ENCODE measurements at regions not wholly inside any gene's neighbourhood (a gene's known extent, or its start where the extent isn't known, plus 50 kb on each side); places are given as distances from the start of the nearest gene placed in this dataset.

DNA sequence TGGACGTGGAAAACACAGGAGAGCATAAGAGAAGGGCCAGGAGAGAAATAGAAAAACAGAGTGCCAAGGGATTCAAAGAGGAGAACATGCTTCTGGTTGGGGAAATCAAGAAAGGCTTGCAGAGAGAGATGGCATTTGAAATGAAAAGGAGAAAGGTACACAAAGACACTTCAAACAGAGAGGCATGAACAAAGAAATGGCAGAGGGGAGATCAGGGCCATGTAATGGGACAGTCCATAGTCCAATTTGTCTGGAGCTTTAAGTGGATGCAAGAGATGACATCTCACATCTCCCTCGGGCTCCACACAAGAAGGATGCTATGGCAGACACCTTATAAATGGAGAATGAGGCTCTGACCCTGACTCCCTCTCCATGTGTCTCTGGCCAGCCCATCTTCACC is 331.1 kb downstream of the MLLT3 start:
- Histone ChIP-seq H2BK5ac (ENCODE audit: low read length) (no peak overlapping the region), H3K79me2 (ENCODE audit: control insufficient read depth, insufficient read depth, low read length) (no peaks in the 10 kb centered on the region), H3K56ac (ENCODE audit: low read length) (no peak overlapping the region), H3K79me1 (ENCODE audit: low read length) (no peaks in the 10 kb centered on the region), H3K36me3 (ENCODE audit: control insufficient read depth, insufficient read depth, low read length) (no peaks in the 10 kb centered on the region), H3K4me2 (ENCODE audit: low read length) (no peak overlapping the region), H2BK120ac (ENCODE audit: low read depth, low read length) (no peak overlapping the region), H3K23ac (ENCODE audit: low read length) (no peak overlapping the region), H3K4ac (ENCODE audit: low read depth, low read length) (no peak overlapping the region), H3K9ac (ENCODE audit: low read length) (no peak overlapping the region), H3K27ac (ENCODE audit: low read depth, low read length) (no peak overlapping the region), H2BK15ac (replicated peaks; ENCODE audit: low read depth) (no peak overlapping the region), H3K4me3 (ENCODE audit: low read length) (no peak overlapping the region), H3K18ac (ENCODE audit: low read length) (no peak overlapping the region), H3K27me3 (ENCODE audit: insufficient read depth, low read length, poor library complexity) (no peaks in the 10 kb centered on the region), H4K5ac (ENCODE audit: low read length) (no peak overlapping the region), H3K4me1 (ENCODE audit: control insufficient read depth, low read depth, low read length) (no peaks in the 10 kb centered on the region), H4K8ac (ENCODE audit: low read depth, low read length) (no peak overlapping the region), H2AK5ac (ENCODE audit: low read length) (no peak overlapping the region)
- DNase-seq, result no peak
- no CpG with 5 or more reads among the region's 2 CpGs for WGBS (ENCODE audit: extremely low coverage, insufficient coverage, low lambda C conversion rate)

GRCh38 chr9:20290257-20290656 is 332.0 kb downstream of the MLLT3 start:
- Histone ChIP-seq H3K23ac (ENCODE audit: low read length) (no peak overlapping the region), H3K18ac (ENCODE audit: low read length) (no peak overlapping the region), H3K56ac (ENCODE audit: low read length) (no peak overlapping the region), H3K4me3 (ENCODE audit: low read length) (no peak overlapping the region), H3K36me3 (ENCODE audit: control insufficient read depth, insufficient read depth, low read length) (no peaks in the 10 kb centered on the region), H2BK120ac (ENCODE audit: low read depth, low read length) (no peak overlapping the region), H2AK5ac (ENCODE audit: low read length) (no peak overlapping the region), H3K79me2 (ENCODE audit: control insufficient read depth, insufficient read depth, low read length) (no peaks in the 10 kb centered on the region), H3K27ac (ENCODE audit: low read depth, low read length) (no peak overlapping the region), H2BK15ac (replicated peaks; ENCODE audit: low read depth) (no peak overlapping the region), H4K5ac (ENCODE audit: low read length) (no peak overlapping the region), H4K8ac (ENCODE audit: low read depth, low read length) (no peak overlapping the region), H3K4me1 (ENCODE audit: control insufficient read depth, low read depth, low read length) (no peaks in the 10 kb centered on the region), H3K79me1 (ENCODE audit: low read length) (no peaks in the 10 kb centered on the region), H3K9ac (ENCODE audit: low read length) (no peak overlapping the region), H2BK5ac (ENCODE audit: low read length) (no peak overlapping the region), H3K4ac (ENCODE audit: low read depth, low read length) (no peak overlapping the region), H3K27me3 (ENCODE audit: insufficient read depth, low read length, poor library complexity) (no peaks in the 10 kb centered on the region), H3K4me2 (ENCODE audit: low read length) (no peak overlapping the region)
- WGBS (ENCODE audit: extremely low coverage, insufficient coverage, low lambda C conversion rate), result no CpG with 5 or more reads among the region's 6 CpGs
- DNase-seq, result peak; percentile 36

DNA sequence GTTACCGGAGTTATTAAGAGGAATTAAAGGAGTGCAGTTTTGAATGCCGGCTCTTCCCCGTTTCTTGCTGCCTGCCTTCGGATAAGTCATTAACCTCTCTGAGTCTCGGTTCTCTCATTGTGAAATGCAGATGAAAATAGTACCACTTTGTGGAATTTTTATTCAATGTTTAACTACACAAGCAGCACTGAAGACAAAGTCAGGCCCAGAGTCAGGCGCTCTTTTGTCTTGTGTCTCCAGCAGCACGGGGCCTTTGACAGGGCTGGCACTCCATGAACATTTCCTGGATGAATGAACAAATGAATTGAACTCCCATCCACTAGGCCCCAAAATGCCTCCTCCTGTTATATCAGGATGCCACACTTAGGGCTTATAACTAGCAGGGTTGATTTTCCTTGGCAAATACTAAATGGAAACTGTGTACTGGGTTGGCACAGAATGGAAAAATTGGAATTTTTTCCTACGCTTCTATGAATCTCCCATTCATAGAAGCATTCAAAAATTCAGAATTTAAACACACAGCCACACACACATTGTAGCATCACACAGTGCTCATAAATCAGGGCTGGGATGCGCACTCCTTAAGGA is 332.8 kb downstream of the MLLT3 start:
- Histone ChIP-seq H3K36me3 (ENCODE audit: control insufficient read depth, insufficient read depth, low read length) (no peaks in the 10 kb centered on the region), H3K79me1 (ENCODE audit: low read length) (no peaks in the 10 kb centered on the region), H3K4me2 (ENCODE audit: low read length) (no peak overlapping the region), H3K27ac (ENCODE audit: low read depth, low read length) (no peak overlapping the region), H3K4ac (ENCODE audit: low read depth, low read length) (no peak overlapping the region), H3K4me3 (ENCODE audit: low read length) (no peak overlapping the region), H3K23ac (ENCODE audit: low read length) (no peak overlapping the region), H3K4me1 (ENCODE audit: control insufficient read depth, low read depth, low read length) (no peaks in the 10 kb centered on the region), H2BK120ac (ENCODE audit: low read depth, low read length) (no peak overlapping the region), H4K8ac (ENCODE audit: low read depth, low read length) (no peak overlapping the region), H4K5ac (ENCODE audit: low read length) (no peak overlapping the region), H3K9ac (ENCODE audit: low read length) (no peak overlapping the region), H3K18ac (ENCODE audit: low read length) (no peak overlapping the region), H3K27me3 (ENCODE audit: insufficient read depth, low read length, poor library complexity) (no peaks in the 10 kb centered on the region), H3K79me2 (ENCODE audit: control insufficient read depth, insufficient read depth, low read length) (no peaks in the 10 kb centered on the region), H2BK15ac (replicated peaks; ENCODE audit: low read depth) (no peak overlapping the region), H2AK5ac (ENCODE audit: low read length) (no peak overlapping the region), H3K56ac (ENCODE audit: low read length) (no peak overlapping the region), H2BK5ac (ENCODE audit: low read length) (no peak overlapping the region)
- no CpG with 5 or more reads among the region's 9 CpGs for WGBS (ENCODE audit: extremely low coverage, insufficient coverage, low lambda C conversion rate)
- DNase-seq, result no peak

- Histone ChIP-seq H3K9ac (ENCODE audit: low read length) (no peak overlapping the region), H3K36me3 (ENCODE audit: control insufficient read depth, insufficient read depth, low read length) (no peaks in the 10 kb centered on the region), H2BK120ac (ENCODE audit: low read depth, low read length) (no peak overlapping the region), H3K4me2 (ENCODE audit: low read length) (no peak overlapping the region), H3K27ac (ENCODE audit: low read depth, low read length) (no peak overlapping the region), H3K79me1 (ENCODE audit: low read length) (no peaks in the 10 kb centered on the region), H4K5ac (ENCODE audit: low read length) (no peak overlapping the region), H3K79me2 (ENCODE audit: control insufficient read depth, insufficient read depth, low read length) (no peaks in the 10 kb centered on the region), H3K23ac (ENCODE audit: low read length) (no peak overlapping the region), H4K8ac (ENCODE audit: low read depth, low read length) (no peak overlapping the region), H3K4me3 (ENCODE audit: low read length) (no peak overlapping the region), H2AK5ac (ENCODE audit: low read length) (no peak overlapping the region), H2BK15ac (replicated peaks; ENCODE audit: low read depth) (no peak overlapping the region), H3K56ac (ENCODE audit: low read length) (no peak overlapping the region), H2BK5ac (ENCODE audit: low read length) (no peak overlapping the region), H3K4ac (ENCODE audit: low read depth, low read length) (peak overlapping the region; percentile 41), H3K27me3 (ENCODE audit: insufficient read depth, low read length, poor library complexity) (no peaks in the 10 kb centered on the region), H3K18ac (ENCODE audit: low read length) (no peak overlapping the region), H3K4me1 (ENCODE audit: control insufficient read depth, low read depth, low read length) (no peaks in the 10 kb centered on the region)
- no CpG with 5 or more reads among the region's 3 CpGs for WGBS (ENCODE audit: extremely low coverage, insufficient coverage, low lambda C conversion rate)
- peak; percentile 28 for DNase-seq
Observed at GRCh38 chr9:20286969-20287368, 335.3 kb downstream of the MLLT3 start.

DNA sequence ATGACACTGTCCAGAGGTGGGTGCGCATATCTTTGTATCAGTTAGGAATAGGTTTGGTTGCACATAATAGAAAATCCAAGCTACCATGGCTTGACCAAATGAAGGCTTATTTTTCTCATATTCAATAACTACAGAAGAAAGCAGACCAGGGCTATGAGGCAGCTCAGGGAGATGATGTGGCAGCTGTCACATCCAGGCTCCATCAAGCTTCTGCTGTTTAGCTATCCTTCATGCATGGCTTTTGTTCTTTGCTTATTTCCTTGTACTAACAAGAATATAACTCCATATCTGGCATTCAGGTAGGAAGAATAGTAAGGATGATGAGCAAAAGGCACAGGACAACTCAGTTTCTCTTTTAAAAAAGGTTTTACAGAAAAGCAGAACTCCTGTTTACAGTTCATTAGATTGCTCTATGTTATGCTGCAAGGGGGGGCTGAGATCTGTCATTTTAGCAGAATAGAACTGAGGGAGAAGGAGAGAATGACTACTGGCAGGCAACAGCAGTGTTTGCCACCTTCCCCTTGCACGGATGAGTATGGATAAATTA is 336.1 kb downstream of the MLLT3 start:
- Histone ChIP-seq H3K4me2 (ENCODE audit: low read length) (no peak overlapping the region), H3K23ac (ENCODE audit: low read length) (no peak overlapping the region), H2BK15ac (replicated peaks; ENCODE audit: low read depth) (no peak overlapping the region), H3K18ac (ENCODE audit: low read length) (no peak overlapping the region), H3K4ac (ENCODE audit: low read depth, low read length) (no peak overlapping the region), H2AK5ac (ENCODE audit: low read length) (no peak overlapping the region), H2BK5ac (ENCODE audit: low read length) (no peak overlapping the region), H3K4me3 (ENCODE audit: low read length) (no peak overlapping the region), H4K8ac (ENCODE audit: low read depth, low read length) (no peak overlapping the region), H3K4me1 (ENCODE audit: control insufficient read depth, low read depth, low read length) (no peaks in the 10 kb centered on the region), H3K79me1 (ENCODE audit: low read length) (no peaks in the 10 kb centered on the region), H3K27me3 (ENCODE audit: insufficient read depth, low read length, poor library complexity) (no peaks in the 10 kb centered on the region), H3K27ac (ENCODE audit: low read depth, low read length) (no peak overlapping the region), H4K5ac (ENCODE audit: low read length) (no peak overlapping the region), H2BK120ac (ENCODE audit: low read depth, low read length) (no peak overlapping the region), H3K36me3 (ENCODE audit: control insufficient read depth, insufficient read depth, low read length) (no peaks in the 10 kb centered on the region), H3K56ac (ENCODE audit: low read length) (no peak overlapping the region), H3K9ac (ENCODE audit: low read length) (no peak overlapping the region), H3K79me2 (ENCODE audit: control insufficient read depth, insufficient read depth, low read length) (no peaks in the 10 kb centered on the region)
- no peak for DNase-seq
- no CpG with 5 or more reads among the region's 2 CpGs for WGBS (ENCODE audit: extremely low coverage, insufficient coverage, low lambda C conversion rate)

Data from mesendoderm (in vitro differentiated cells).